ENCODE measurements at regions not wholly inside any gene's neighbourhood (a gene's known extent, or its start where the extent isn't known, plus 50 kb on each side); places are given as distances from the start of the nearest gene placed in this dataset.
"Not testable (repeated sequence)": the region's sequence is repeated elsewhere in the genome, so short reads cannot be mapped to it uniquely, and the experiment has no call there.

- no peak for TF ChIP-seq POLR2A (IDR thresholded peaks at IDR 0.05; ENCODE audit: low read length)
- no peak for TF ChIP-seq GATA1 (IDR thresholded peaks at IDR 0.05; ENCODE audit: low read depth, low read length)
- DNase-seq = no peak
Observed at GRCh38 chr11:37322333-37323194, 724.5 kb upstream of the RAG2 start.

GRCh38 chr11:37320921-37321320 is 722.9 kb upstream of the RAG2 start:
- DNase-seq = no peak
- TF ChIP-seq GATA1 (IDR thresholded peaks at IDR 0.05; ENCODE audit: low read depth, low read length) = no peak
- no peak for TF ChIP-seq POLR2A (IDR thresholded peaks at IDR 0.05; ENCODE audit: low read length)

DNA sequence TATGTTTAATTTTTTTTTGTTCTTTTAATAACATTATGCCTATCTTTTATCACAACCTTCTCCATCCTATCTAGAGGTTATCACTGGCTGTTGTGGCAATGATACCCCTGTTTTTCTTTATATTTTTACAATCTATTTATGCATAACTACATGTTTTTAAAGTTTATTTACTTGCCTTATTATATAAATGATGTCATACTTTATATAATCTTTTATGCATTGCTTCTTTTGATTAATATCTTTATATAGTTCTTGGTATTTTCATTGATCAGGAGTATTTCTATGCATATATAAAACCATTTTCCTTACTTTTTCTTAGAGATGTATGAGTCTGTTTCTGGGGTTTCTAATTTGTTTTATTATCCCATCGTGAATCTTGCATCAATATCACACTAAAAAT is 719.8 kb upstream of the RAG2 start:
- DNase-seq = no peak
- TF ChIP-seq GATA1 (IDR thresholded peaks at IDR 0.05; ENCODE audit: low read depth, low read length) (no peak), POLR2A (IDR thresholded peaks at IDR 0.05; ENCODE audit: low read length) (no peak)

- no peak for TF ChIP-seq GATA1 (IDR thresholded peaks at IDR 0.05; ENCODE audit: low read depth, low read length)
- no peak for TF ChIP-seq POLR2A (IDR thresholded peaks at IDR 0.05; ENCODE audit: low read length)
- no peak for DNase-seq
Observed at GRCh38 chr11:37313266-37313665, 715.2 kb upstream of the RAG2 start.

- TF ChIP-seq POLR2A (IDR thresholded peaks at IDR 0.05; ENCODE audit: low read length) = no peak
- no peak for TF ChIP-seq GATA1 (IDR thresholded peaks at IDR 0.05; ENCODE audit: low read depth, low read length)
- DNase-seq = no peak
Observed at GRCh38 chr11:37306563-37306962, 708.5 kb upstream of the RAG2 start.

- DNase-seq = not testable (repeated sequence)
Observed at GRCh38 chr11:37301405-37301804, 703.4 kb upstream of the RAG2 start.

DNA sequence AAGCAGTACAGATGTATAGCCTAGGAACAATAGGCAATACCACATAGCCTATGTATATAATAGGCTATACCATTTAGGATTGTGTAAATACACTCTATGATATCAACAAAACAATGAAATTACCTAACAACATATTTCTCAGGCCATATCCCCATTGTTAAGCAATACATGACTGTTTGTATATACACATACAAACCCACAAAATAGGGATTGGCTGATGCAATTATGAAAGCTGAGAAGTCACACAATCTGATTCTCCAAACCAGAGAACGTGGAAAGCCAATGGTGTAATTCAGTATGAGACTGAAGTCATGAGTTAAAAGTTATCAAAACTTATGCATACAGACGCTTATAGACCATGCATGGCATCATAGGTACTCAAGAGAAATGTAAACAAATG is 700.1 kb upstream of the RAG2 start:
- no peak for TF ChIP-seq GATA1 (IDR thresholded peaks at IDR 0.05; ENCODE audit: low read depth, low read length)

GRCh38 chr11:37286890-37287289 is 688.9 kb upstream of the RAG2 start:
- TF ChIP-seq POLR2A (IDR thresholded peaks at IDR 0.05; ENCODE audit: low read length) = no peak
- no peak for TF ChIP-seq GATA1 (IDR thresholded peaks at IDR 0.05; ENCODE audit: low read depth, low read length)

More for the DNA sequence above, 700.1 kb upstream of the RAG2 start:
- no peak for DNase-seq

DNA sequence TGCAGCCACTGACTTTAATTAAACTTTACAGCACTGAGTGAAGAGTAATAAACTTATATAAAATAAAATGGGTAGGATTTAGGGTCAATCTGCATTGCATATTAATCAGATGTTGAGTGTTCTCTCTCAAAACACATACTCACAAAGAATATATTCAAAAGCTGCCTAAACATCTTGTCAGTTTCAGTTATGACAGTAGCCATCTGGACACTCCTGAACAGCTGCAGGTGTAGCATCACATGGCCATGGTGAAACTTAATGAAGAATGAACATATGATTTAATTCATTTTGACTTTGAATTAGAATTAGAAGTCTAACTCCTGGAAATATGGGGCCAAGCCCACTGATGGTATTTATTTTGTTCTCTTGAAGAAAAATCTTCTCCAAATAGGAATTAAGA is 684.3 kb upstream of the RAG2 start:
- no peak for DNase-seq

More at GRCh38 chr11:37286890-37287289, 688.9 kb upstream of the RAG2 start:
- no peak for DNase-seq

DNA sequence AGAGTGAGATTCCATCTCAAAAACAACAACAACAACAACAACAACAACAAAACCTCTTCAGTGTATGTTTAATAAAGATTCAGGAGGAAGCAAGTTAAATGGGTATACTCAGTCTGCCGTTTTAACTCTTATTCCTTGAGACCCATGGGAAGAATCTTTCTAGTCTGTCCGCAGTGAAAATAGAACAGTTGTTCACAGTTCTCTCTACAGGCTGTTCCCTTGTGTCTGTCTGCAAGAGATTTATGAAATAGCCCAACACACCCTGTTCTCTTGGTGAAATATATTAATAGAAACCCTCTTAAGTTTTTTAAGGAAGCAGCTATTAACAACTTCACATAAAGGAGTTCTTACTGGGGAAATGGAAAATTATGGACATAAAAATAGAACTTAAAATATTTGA is 682.2 kb upstream of the RAG2 start:
- TF ChIP-seq POLR2A (IDR thresholded peaks at IDR 0.05; ENCODE audit: low read length) = no peak
- TF ChIP-seq GATA1 (IDR thresholded peaks at IDR 0.05; ENCODE audit: low read depth, low read length) = no peak
- no peak for DNase-seq

More for the DNA sequence above, 684.3 kb upstream of the RAG2 start:
- TF ChIP-seq GATA1 (IDR thresholded peaks at IDR 0.05; ENCODE audit: low read depth, low read length) (no peak), POLR2A (IDR thresholded peaks at IDR 0.05; ENCODE audit: low read length) (no peak)

DNA sequence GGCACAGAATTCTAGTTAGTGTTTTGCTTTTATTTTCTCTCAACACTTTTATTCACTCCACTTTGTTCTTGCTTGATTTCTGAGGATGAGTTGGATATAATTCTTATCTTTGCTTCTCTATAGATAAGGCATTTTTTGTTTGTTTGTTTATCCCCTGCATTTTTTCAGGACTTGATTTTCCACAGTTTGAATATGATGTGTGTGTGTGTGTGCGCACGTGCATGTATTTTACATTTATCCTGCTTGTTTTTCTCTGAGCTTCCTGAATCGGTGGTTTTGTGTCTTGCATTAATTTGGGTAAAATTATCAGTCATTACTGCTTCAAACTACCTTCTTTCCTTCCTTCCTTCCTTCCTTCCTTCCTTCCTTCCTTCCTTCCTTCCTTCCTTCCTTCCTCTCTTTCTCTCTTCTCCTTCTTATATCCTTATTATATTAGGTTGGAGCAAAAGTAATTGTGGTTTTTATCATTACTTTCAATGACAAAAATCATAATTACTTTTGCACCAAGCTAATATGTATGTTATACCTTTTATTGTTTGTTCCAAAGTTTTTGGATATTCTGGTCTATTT is 679.9 kb upstream of the RAG2 start:
- TF ChIP-seq GATA1 (IDR thresholded peaks at IDR 0.05; ENCODE audit: low read depth, low read length) = no peak
- no peak for DNase-seq

DNA sequence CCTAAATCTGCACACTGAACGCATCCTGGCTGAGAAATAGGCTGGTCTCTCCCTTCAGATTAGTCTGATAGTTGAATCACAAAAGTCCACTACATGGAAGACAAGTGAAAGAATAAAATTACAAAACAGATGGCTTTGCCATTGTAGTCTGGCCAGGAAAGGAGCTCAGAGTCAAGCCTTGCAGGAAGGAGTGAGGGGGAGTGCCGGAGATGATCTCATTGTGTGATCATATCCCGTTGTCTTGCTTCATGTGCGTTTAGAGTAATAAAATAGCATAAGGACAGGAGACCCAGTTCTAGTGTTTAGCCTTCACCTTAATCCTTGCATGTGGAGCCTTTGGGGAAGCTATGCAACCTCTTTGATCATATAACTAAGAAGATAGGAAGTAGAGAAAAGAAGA is 666.7 kb upstream of the RAG2 start:
- DNase-seq = no peak
- TF ChIP-seq GATA1 (IDR thresholded peaks at IDR 0.05; ENCODE audit: low read depth, low read length) (no peak), POLR2A (IDR thresholded peaks at IDR 0.05; ENCODE audit: low read length) (no peak)

DNA sequence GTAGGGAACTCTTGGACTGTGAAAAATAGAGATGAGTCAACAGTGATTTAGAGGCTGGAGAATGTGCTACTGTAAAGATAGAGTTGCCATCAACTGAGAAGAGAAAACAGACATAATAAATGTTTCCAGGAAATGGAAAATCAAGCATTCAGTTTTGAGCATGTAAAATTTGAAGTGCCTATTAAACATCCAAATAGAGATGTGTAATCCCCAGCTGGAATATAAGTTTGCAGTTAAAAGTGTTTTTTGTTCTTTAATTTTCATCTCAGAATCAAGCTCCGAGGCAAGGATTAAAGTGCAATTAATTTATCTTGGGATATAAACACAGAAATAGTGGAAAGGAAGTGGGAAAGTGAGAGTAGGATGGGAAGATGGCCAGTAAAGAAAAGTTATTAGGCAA is 666.0 kb upstream of the RAG2 start:
- no peak for DNase-seq
- TF ChIP-seq POLR2A (IDR thresholded peaks at IDR 0.05; ENCODE audit: low read length) (no peak), GATA1 (IDR thresholded peaks at IDR 0.05; ENCODE audit: low read depth, low read length) (no peak)

- DNase-seq = not testable (repeated sequence)
Observed at GRCh38 chr11:37263467-37263866, 665.4 kb upstream of the RAG2 start.

DNA sequence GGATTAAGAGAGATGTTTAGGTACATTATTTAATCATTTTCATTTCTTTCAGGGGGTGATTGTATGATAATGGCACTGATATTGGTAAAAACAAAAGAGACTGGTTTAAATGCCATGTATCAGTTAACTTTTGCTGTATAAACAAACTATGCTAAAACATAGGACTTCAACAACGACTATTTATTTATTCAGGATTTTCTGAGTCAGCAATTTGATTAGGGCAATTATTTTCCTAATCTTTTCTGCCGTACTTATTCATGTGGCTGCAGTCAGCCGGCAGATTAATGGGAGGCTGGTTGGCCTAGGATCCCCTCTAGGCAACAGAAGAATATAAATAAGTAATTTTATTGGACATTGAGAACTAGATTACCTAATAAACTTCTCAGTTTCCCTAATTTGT is 661.7 kb upstream of the RAG2 start:
- no peak for DNase-seq
- TF ChIP-seq POLR2A (IDR thresholded peaks at IDR 0.05; ENCODE audit: low read length) = no peak
- no peak for TF ChIP-seq GATA1 (IDR thresholded peaks at IDR 0.05; ENCODE audit: low read depth, low read length)
